ENCODE measurements at regions not wholly inside any gene's neighbourhood (a gene's known extent, or its start where the extent isn't known, plus 50 kb on each side); places are given as distances from the start of the nearest gene placed in this dataset.

DNA sequence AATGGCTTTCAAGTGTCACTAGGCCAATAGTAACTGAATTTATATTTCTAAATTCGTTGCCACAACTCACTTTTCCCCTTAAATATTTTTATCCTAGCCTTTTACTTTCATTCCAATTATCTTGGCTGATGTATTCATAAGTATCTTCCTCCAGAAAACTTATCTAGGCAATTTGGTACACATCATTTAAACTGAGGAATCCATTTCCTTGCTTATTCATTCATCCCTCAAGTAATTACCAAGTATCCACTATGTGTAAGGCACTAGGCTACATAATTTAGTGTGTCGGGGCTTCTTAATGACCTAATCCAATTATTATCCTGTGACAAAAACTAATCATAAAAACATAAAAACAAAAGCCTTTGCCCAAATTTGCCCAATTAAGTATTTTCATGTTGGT is 258.3 kb upstream of the TCF21 start:
- Mint-ChIP-seq H3K27ac (no peak overlapping the region), H3K4me3 (no peak overlapping the region), H3K9me3 (no peaks in the 10 kb centered on the region), H3K27me3 (no peaks in the 10 kb centered on the region), H3K36me3 (ENCODE audit: low read depth) (no peaks in the 10 kb centered on the region), H3K4me1 (ENCODE audit: low read depth) (no peaks in the 10 kb centered on the region)
- no peaks in the 10 kb centered on the region for H3K9me3 ChIP-seq (ENCODE audit: control insufficient read depth in 1 of 2, insufficient read depth in 1 of 2, low read length in 2 of 2)
- no peaks in the 10 kb centered on the region for H3K36me3 ChIP-seq (ENCODE audit: insufficient read depth, low read length)
- TF ChIP-seq, protein P1, sequence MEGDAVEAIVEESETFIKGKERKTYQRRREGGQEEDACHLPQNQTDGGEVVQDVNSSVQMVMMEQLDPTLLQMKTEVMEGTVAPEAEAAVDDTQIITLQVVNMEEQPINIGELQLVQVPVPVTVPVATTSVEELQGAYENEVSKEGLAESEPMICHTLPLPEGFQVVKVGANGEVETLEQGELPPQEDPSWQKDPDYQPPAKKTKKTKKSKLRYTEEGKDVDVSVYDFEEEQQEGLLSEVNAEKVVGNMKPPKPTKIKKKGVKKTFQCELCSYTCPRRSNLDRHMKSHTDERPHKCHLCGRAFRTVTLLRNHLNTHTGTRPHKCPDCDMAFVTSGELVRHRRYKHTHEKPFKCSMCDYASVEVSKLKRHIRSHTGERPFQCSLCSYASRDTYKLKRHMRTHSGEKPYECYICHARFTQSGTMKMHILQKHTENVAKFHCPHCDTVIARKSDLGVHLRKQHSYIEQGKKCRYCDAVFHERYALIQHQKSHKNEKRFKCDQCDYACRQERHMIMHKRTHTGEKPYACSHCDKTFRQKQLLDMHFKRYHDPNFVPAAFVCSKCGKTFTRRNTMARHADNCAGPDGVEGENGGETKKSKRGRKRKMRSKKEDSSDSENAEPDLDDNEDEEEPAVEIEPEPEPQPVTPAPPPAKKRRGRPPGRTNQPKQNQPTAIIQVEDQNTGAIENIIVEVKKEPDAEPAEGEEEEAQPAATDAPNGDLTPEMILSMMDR (IDR thresholded peaks at IDR 0.05): no peak
- no peak overlapping the region for H3K27ac ChIP-seq (ENCODE audit: low read depth in 1 of 2, low read length in 2 of 2)
- ATAC-seq (ENCODE audit: poor library complexity) (no peak), DNase-seq (no peak)
- H3K4me3 ChIP-seq (ENCODE audit: low read length): no peak overlapping the region
- ChIA-PET CTCF (no interaction called here), POLR2A (no interaction called here)
- H3K27me3 ChIP-seq (ENCODE audit: control insufficient read depth in 1 of 2, insufficient read depth in 2 of 2, low read length in 2 of 2): no peaks in the 10 kb centered on the region
- intact Hi-C loops (cut with DNase I, micrococcal nuclease): no loop called here
- no peaks in the 10 kb centered on the region for H3K4me1 ChIP-seq (ENCODE audit: insufficient read depth, low read length)

DNA sequence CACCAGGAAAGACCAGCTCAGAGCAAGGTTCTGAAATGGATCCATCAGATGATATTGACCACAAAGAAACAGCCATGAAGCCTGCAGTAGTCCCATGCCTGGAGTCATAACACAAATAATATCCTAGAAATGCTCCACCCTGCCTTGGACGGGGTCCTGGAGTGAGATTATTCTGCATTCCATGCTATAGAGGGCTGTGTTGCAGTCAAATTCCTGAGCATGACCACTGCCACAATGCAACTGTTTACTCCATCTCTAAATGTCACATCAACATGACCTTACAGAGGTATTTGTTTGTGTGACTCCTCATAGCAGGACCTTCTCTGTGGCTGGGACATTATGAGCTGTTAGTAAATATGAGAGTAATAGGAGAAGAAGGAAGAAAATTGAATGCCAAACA is 257.5 kb upstream of the TCF21 start:
- H3K4me3 Mint-ChIP-seq: no peak overlapping the region
- H3K9me3 Mint-ChIP-seq: no peaks in the 10 kb centered on the region
- Histone ChIP-seq H3K4me3 (ENCODE audit: low read length) (no peak overlapping the region), H3K9me3 (ENCODE audit: control insufficient read depth in 1 of 2, insufficient read depth in 1 of 2, low read length in 2 of 2) (no peaks in the 10 kb centered on the region), H3K27ac (ENCODE audit: low read depth in 1 of 2, low read length in 2 of 2) (no peak overlapping the region), H3K27me3 (ENCODE audit: control insufficient read depth in 1 of 2, insufficient read depth in 2 of 2, low read length in 2 of 2) (no peaks in the 10 kb centered on the region), H3K4me1 (ENCODE audit: insufficient read depth, low read length) (no peaks in the 10 kb centered on the region), H3K36me3 (ENCODE audit: insufficient read depth, low read length) (no peaks in the 10 kb centered on the region)
- TF ChIP-seq, protein P1 (IDR thresholded peaks at IDR 0.05): no peak
- no peak for DNase-seq
- no peaks in the 10 kb centered on the region for H3K4me1 Mint-ChIP-seq (ENCODE audit: low read depth)
- no peaks in the 10 kb centered on the region for H3K27me3 Mint-ChIP-seq
- no peak for ATAC-seq (ENCODE audit: poor library complexity)
- ChIA-PET POLR2A (no interaction called here), CTCF (interaction anchor here (0.6 kb wide), 1 partner anchor 13 kb away, joined by 5 read pairs; no protein-coding TSS in a partner anchor)
- intact Hi-C loops (cut with DNase I, micrococcal nuclease): no loop called here
- no peak overlapping the region for H3K27ac Mint-ChIP-seq
- H3K36me3 Mint-ChIP-seq (ENCODE audit: low read depth): no peaks in the 10 kb centered on the region

DNA sequence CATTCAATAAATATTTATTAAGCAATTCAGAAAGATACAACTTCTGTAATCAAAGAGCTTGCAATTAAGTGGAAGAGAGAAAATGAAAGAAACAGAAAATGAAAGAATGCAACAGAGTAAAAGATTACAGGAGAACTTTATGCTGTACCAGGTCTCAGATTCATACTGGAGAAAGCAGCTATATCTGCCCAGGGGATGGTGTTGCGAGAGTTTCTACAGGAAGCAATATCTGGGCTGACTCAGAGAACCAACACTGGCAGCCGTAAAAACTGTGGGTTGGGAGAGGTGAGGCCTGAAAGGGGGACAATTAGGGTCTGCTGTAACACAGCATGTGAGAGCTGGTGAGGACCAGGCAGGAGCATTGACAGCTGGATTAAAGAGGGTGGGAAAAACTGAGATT is 256.7 kb upstream of the TCF21 start:
- TF ChIP-seq, protein P1 (IDR thresholded peaks at IDR 0.05): no peak
- Histone ChIP-seq H3K36me3 (ENCODE audit: insufficient read depth, low read length) (no peaks in the 10 kb centered on the region), H3K27ac (ENCODE audit: low read depth in 1 of 2, low read length in 2 of 2) (no peak overlapping the region), H3K4me1 (ENCODE audit: insufficient read depth, low read length) (no peaks in the 10 kb centered on the region), H3K9me3 (ENCODE audit: control insufficient read depth in 1 of 2, insufficient read depth in 1 of 2, low read length in 2 of 2) (no peaks in the 10 kb centered on the region), H3K27me3 (ENCODE audit: control insufficient read depth in 1 of 2, insufficient read depth in 2 of 2, low read length in 2 of 2) (no peaks in the 10 kb centered on the region), H3K4me3 (ENCODE audit: low read length) (no peak overlapping the region)
- ChIA-PET CTCF (interaction anchor here (1.1 kb wide), 1 partner anchor 12 kb away, joined by 3 read pairs; no protein-coding TSS in a partner anchor), POLR2A (no interaction called here)
- no peaks in the 10 kb centered on the region for H3K4me1 Mint-ChIP-seq (ENCODE audit: low read depth)
- no peaks in the 10 kb centered on the region for H3K36me3 Mint-ChIP-seq (ENCODE audit: low read depth)
- intact Hi-C loops (cut with DNase I, micrococcal nuclease): no loop called here
- ATAC-seq (ENCODE audit: poor library complexity) (no peak), DNase-seq (no peak)
- H3K4me3 Mint-ChIP-seq: no peak overlapping the region
- H3K9me3 Mint-ChIP-seq: no peaks in the 10 kb centered on the region
- H3K27ac Mint-ChIP-seq: no peak overlapping the region
- H3K27me3 Mint-ChIP-seq: no peaks in the 10 kb centered on the region
